ENCODE measurements at regions not wholly inside any gene's neighbourhood (a gene's known extent, or its start where the extent isn't known, plus 50 kb on each side); places are given as distances from the start of the nearest gene placed in this dataset.

DNA sequence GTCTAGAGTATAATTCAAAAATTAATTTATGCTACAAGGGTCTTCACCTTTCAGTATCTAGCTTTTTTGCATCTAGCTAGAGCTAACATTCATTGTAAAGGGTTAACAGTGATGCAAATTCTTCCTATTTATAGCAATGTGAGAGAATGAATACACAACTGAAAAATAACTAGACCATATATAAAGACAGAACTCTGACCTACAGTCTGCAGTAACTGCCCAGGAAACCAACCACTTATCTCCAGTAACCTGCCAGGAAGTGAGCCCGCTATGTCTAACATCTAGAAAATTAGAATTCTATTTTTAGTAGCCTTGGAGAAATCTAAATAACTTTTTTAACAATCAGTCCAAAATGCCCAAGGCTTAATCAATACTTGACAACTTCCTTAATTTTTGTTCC is 1021.9 kb downstream of the LRFN5 start:
- ATAC-seq, result no peak
- no peak for TF ChIP-seq ISL1 (CRISPR knock-in tag; IDR thresholded peaks at IDR 0.05)
- TF ChIP-seq TOX (CRISPR knock-in tag; IDR thresholded peaks at IDR 0.05; ENCODE audit: borderline replicate concordance), result no peak
- TF ChIP-seq ZC3H10 (CRISPR knock-in tag; IDR thresholded peaks at IDR 0.05), result no peak
- TF ChIP-seq, protein P1, sequence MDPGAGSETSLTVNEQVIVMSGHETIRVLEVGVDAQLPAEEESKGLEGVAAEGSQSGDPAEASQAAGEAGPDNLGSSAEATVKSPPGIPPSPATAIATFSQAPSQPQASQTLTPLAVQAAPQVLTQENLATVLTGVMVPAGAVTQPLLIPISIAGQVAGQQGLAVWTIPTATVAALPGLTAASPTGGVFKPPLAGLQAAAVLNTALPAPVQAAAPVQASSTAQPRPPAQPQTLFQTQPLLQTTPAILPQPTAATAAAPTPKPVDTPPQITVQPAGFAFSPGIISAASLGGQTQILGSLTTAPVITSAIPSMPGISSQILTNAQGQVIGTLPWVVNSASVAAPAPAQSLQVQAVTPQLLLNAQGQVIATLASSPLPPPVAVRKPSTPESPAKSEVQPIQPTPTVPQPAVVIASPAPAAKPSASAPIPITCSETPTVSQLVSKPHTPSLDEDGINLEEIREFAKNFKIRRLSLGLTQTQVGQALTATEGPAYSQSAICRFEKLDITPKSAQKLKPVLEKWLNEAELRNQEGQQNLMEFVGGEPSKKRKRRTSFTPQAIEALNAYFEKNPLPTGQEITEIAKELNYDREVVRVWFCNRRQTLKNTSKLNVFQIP (CRISPR knock-in tag; IDR thresholded peaks at IDR 0.05; ENCODE audit: borderline replicate concordance, low read depth), result no peak
- no peak for TF ChIP-seq ARNTL (CRISPR knock-in tag; IDR thresholded peaks at IDR 0.05; ENCODE audit: borderline replicate concordance, low read depth)
- TF ChIP-seq ZFP3 (CRISPR knock-in tag; IDR thresholded peaks at IDR 0.05), result no peak
- no peak for TF ChIP-seq PPARA (CRISPR knock-in tag; IDR thresholded peaks at IDR 0.05; ENCODE audit: borderline replicate concordance)
- TF ChIP-seq ESRRG (CRISPR knock-in tag; IDR thresholded peaks at IDR 0.05), result no peak
- TF ChIP-seq ZNF70 (CRISPR knock-in tag; IDR thresholded peaks at IDR 0.05), result no peak

DNA sequence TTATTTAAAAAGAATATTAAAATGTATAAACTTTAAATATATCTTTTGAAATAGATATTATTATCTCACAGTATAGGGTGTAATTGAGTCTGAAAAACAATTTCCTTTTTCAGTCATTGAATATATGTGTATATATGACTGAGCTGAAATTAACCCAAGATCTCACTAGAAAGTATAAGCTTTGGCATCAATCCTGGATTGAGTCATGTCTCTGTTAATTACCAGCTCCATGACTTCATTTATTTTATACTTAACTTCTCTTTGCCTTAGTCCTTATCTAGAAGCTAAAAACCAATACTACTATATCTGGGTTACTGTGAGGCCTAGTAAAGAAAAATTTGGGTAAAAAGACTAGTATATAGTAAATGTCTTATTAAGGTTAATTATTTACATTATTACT is 1020.3 kb downstream of the LRFN5 start:
- TF ChIP-seq ARNTL (CRISPR knock-in tag; IDR thresholded peaks at IDR 0.05; ENCODE audit: borderline replicate concordance, low read depth) (no peak), TOX (CRISPR knock-in tag; IDR thresholded peaks at IDR 0.05; ENCODE audit: borderline replicate concordance) (no peak), TCF4 (CRISPR knock-in tag; IDR thresholded peaks at IDR 0.05; ENCODE audit: borderline replicate concordance) (no peak), ZNF565 (CRISPR knock-in tag; conservative IDR thresholded peaks at IDR 0.05; ENCODE audit: low read depth) (no peak), PPARA (CRISPR knock-in tag; IDR thresholded peaks at IDR 0.05; ENCODE audit: borderline replicate concordance) (no peak), RARB (CRISPR knock-in tag; IDR thresholded peaks at IDR 0.05) (no peak), ISL1 (CRISPR knock-in tag; IDR thresholded peaks at IDR 0.05) (no peak), ZC3H10 (CRISPR knock-in tag; IDR thresholded peaks at IDR 0.05) (no peak)
- TF ChIP-seq, protein P2, sequence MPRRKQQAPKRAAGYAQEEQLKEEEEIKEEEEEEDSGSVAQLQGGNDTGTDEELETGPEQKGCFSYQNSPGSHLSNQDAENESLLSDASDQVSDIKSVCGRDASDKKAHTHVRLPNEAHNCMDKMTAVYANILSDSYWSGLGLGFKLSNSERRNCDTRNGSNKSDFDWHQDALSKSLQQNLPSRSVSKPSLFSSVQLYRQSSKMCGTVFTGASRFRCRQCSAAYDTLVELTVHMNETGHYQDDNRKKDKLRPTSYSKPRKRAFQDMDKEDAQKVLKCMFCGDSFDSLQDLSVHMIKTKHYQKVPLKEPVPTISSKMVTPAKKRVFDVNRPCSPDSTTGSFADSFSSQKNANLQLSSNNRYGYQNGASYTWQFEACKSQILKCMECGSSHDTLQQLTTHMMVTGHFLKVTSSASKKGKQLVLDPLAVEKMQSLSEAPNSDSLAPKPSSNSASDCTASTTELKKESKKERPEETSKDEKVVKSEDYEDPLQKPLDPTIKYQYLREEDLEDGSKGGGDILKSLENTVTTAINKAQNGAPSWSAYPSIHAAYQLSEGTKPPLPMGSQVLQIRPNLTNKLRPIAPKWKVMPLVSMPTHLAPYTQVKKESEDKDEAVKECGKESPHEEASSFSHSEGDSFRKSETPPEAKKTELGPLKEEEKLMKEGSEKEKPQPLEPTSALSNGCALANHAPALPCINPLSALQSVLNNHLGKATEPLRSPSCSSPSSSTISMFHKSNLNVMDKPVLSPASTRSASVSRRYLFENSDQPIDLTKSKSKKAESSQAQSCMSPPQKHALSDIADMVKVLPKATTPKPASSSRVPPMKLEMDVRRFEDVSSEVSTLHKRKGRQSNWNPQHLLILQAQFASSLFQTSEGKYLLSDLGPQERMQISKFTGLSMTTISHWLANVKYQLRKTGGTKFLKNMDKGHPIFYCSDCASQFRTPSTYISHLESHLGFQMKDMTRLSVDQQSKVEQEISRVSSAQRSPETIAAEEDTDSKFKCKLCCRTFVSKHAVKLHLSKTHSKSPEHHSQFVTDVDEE (CRISPR knock-in tag; IDR thresholded peaks at IDR 0.05), result no peak
- no peak for ATAC-seq

DNA sequence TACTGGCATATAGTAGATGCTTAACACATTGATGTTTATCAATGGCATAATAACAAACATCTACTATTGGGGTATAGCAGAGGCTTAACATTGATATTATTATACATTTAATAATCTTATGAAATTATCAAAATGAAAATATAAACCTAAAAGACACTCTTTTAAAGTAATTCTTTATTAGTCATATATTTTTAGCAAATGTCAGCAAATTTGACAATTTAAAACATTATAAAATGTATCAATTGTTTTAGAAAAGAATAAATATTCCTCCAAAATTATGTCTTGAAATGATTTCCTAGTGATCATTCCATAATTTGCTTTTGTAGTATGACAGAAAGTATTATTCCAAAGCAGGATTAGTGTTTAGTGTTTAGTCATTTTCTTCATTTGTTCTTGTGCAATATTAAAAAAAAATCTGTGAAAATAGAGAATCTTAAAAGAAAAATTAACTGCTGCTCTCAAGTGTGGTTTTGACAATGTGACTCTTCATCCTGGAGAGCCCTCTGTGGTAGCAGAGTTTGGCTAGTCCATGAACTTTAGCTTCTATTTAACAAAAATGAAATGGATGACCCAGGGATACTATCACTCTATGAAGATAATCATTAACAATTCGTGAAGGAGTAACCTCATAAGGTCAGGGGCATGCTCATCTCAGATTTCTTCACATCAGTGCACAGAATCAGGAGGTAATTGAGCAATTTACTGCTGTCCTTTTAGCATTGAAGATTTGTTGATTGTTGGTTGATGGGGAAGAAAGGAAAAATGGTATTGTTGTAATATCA is 1018.5 kb downstream of the LRFN5 start:
- no peak for ATAC-seq
- TF ChIP-seq TOX (CRISPR knock-in tag; IDR thresholded peaks at IDR 0.05; ENCODE audit: borderline replicate concordance), result no peak

DNA sequence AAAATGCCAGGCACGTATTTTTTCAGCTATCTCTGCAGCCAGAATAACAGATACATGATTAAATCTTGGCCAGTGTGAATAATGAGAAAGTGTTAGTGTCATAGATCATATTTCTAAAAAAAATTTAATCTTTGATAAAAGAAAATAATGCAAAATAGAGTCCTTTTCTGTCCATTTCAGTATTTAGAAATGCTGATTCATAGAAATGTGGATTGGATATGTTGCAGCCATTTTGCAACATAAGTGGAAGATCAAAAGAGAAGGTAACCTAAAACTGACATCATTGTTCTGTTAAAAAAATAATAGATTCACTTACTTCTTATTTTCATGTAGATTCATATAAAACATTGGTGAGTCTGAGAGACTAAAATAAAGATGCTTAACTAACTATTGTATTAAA is 1010.3 kb downstream of the LRFN5 start:
- TF ChIP-seq ZC3H10 (CRISPR knock-in tag; IDR thresholded peaks at IDR 0.05) (no peak), ISL1 (CRISPR knock-in tag; IDR thresholded peaks at IDR 0.05) (no peak), ESRRG (CRISPR knock-in tag; IDR thresholded peaks at IDR 0.05) (no peak), ZFP3 (CRISPR knock-in tag; IDR thresholded peaks at IDR 0.05) (no peak), ZFP30 (CRISPR knock-in tag; IDR thresholded peaks at IDR 0.05) (no peak), BACH2 (CRISPR knock-in tag; IDR thresholded peaks at IDR 0.05; ENCODE audit: borderline replicate concordance) (no peak), TCF4 (CRISPR knock-in tag; IDR thresholded peaks at IDR 0.05; ENCODE audit: borderline replicate concordance) (no peak), RARB (CRISPR knock-in tag; IDR thresholded peaks at IDR 0.05) (no peak), ZNF70 (CRISPR knock-in tag; IDR thresholded peaks at IDR 0.05) (no peak), CSDC2 (CRISPR knock-in tag; IDR thresholded peaks at IDR 0.05) (no peak), GLIS3 (CRISPR knock-in tag; IDR thresholded peaks at IDR 0.05) (no peak)
- TF ChIP-seq, protein P3, sequence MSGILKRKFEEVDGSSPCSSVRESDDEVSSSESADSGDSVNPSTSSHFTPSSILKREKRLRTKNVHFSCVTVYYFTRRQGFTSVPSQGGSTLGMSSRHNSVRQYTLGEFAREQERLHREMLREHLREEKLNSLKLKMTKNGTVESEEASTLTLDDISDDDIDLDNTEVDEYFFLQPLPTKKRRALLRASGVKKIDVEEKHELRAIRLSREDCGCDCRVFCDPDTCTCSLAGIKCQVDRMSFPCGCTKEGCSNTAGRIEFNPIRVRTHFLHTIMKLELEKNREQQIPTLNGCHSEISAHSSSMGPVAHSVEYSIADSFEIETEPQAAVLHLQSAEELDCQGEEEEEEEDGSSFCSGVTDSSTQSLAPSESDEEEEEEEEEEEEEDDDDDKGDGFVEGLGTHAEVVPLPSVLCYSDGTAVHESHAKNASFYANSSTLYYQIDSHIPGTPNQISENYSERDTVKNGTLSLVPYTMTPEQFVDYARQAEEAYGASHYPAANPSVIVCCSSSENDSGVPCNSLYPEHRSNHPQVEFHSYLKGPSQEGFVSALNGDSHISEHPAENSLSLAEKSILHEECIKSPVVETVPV (CRISPR knock-in tag; IDR thresholded peaks at IDR 0.05), result no peak
- TF ChIP-seq, protein P4, sequence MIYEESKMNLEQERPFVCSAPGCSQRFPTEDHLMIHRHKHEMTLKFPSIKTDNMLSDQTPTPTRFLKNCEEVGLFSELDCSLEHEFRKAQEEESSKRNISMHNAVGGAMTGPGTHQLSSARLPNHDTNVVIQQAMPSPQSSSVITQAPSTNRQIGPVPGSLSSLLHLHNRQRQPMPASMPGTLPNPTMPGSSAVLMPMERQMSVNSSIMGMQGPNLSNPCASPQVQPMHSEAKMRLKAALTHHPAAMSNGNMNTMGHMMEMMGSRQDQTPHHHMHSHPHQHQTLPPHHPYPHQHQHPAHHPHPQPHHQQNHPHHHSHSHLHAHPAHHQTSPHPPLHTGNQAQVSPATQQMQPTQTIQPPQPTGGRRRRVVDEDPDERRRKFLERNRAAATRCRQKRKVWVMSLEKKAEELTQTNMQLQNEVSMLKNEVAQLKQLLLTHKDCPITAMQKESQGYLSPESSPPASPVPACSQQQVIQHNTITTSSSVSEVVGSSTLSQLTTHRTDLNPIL (CRISPR knock-in tag; IDR thresholded peaks at IDR 0.05; ENCODE audit: low read depth), result no peak
- TF ChIP-seq, protein P2 (CRISPR knock-in tag; IDR thresholded peaks at IDR 0.05), result no peak
- TF ChIP-seq, protein P1 (CRISPR knock-in tag; IDR thresholded peaks at IDR 0.05; ENCODE audit: borderline replicate concordance, low read depth), result no peak
- no peak for ATAC-seq
